KOPT-K1 (cell line): ENCODE measurements at regions not wholly inside any gene's neighbourhood (a gene's known extent, or its start where the extent isn't known, plus 50 kb on each side); places are given as distances from the start of the nearest gene placed in this dataset.

ENCODE experiments used
- H3K27ac ChIP-seq: fragments of 200-600 bp; sonication (generic); 2 replicates; pipeline ENCODE4 v1.5.1; 2016; ENCODE audit warnings: antibody characterized with exemption, mild to moderate bottlenecking, low read depth, low read length; ENCODE audit not compliant: poor library complexity, severe bottlenecking
- H3K36me3 ChIP-seq: fragments of 200-600 bp; sonication (generic); 2 replicates; pipeline ENCODE4 v1.5.1; 2017; ENCODE audit warnings: antibody characterized with exemption, mild to moderate bottlenecking, low read length, moderate library complexity; ENCODE audit not compliant: insufficient read depth
- H3K9me3 ChIP-seq: fragments of 200-600 bp; sonication (generic); 2 replicates; pipeline ENCODE4 v1.5.1; 2017; ENCODE audit warnings: antibody characterized with exemption, low read length, mild to moderate bottlenecking; ENCODE audit not compliant: insufficient read depth, poor library complexity, severe bottlenecking

- Histone ChIP-seq H3K27ac (peak overlapping the region; percentile 73), H3K36me3 (no peaks in the 10 kb centered on the region), H3K9me3 (no peaks in the 10 kb centered on the region)
Observed at GRCh38 chr1:224500796-224501195, 66.2 kb upstream of the WDR26 start.

- H3K36me3 ChIP-seq: no peaks in the 10 kb centered on the region
- H3K27ac ChIP-seq: peak overlapping the region; percentile 62
- no peaks in the 10 kb centered on the region for H3K9me3 ChIP-seq
Observed at GRCh38 chr1:224501836-224502235, 67.2 kb upstream of the WDR26 start.

- Histone ChIP-seq H3K9me3 (no peaks in the 10 kb centered on the region), H3K27ac (peak overlapping the region; percentile 62), H3K36me3 (no peaks in the 10 kb centered on the region)
Observed at GRCh38 chr1:224502459-224503160, 68.0 kb upstream of the WDR26 start.

- no peaks in the 10 kb centered on the region for H3K36me3 ChIP-seq
- peak overlapping the region; percentile 62 for H3K27ac ChIP-seq
- no peaks in the 10 kb centered on the region for H3K9me3 ChIP-seq
Observed at GRCh38 chr1:224503161-224504118, 68.8 kb upstream of the WDR26 start.

GRCh38 chr1:224504297-224505041, 69.9 kb upstream of the WDR26 start:
- peak overlapping the region; percentile 1 for H3K27ac ChIP-seq
- no peaks in the 10 kb centered on the region for H3K9me3 ChIP-seq
- no peaks in the 10 kb centered on the region for H3K36me3 ChIP-seq

- H3K9me3 ChIP-seq: no peaks in the 10 kb centered on the region
- no peaks in the 10 kb centered on the region for H3K36me3 ChIP-seq
- no peak overlapping the region for H3K27ac ChIP-seq
Observed at GRCh38 chr1:224505454-224506093, 71.0 kb upstream of the WDR26 start.

- Histone ChIP-seq H3K9me3 (no peaks in the 10 kb centered on the region), H3K36me3 (no peaks in the 10 kb centered on the region), H3K27ac (no peak overlapping the region)
Observed at GRCh38 chr1:224506141-224506814, 71.7 kb upstream of the WDR26 start.

GRCh38 chr1:224507771-224508523, 73.3 kb upstream of the WDR26 start:
- Histone ChIP-seq H3K9me3 (no peaks in the 10 kb centered on the region), H3K36me3 (no peaks in the 10 kb centered on the region), H3K27ac (no peak overlapping the region)

GRCh38 chr1:224509907-224510306, 75.3 kb upstream of the WDR26 start:
- no peaks in the 10 kb centered on the region for H3K9me3 ChIP-seq
- no peak overlapping the region for H3K27ac ChIP-seq
- H3K36me3 ChIP-seq: no peaks in the 10 kb centered on the region

- Histone ChIP-seq H3K9me3 (no peaks in the 10 kb centered on the region), H3K27ac (peak overlapping the region; percentile 1), H3K36me3 (no peaks in the 10 kb centered on the region)
Observed at GRCh38 chr1:224510880-224511645, 76.5 kb upstream of the WDR26 start.

- Histone ChIP-seq H3K36me3 (no peaks in the 10 kb centered on the region), H3K27ac (no peak overlapping the region), H3K9me3 (no peaks in the 10 kb centered on the region)
Observed at GRCh38 chr1:224512600-224513151, 78.1 kb upstream of the WDR26 start.

- no peaks in the 10 kb centered on the region for H3K9me3 ChIP-seq
- H3K27ac ChIP-seq: no peak overlapping the region
- H3K36me3 ChIP-seq: no peaks in the 10 kb centered on the region
Observed at GRCh38 chr1:224513383-224513782, 78.8 kb upstream of the WDR26 start.

GRCh38 chr1:224513787-224514209, 79.2 kb upstream of the WDR26 start:
- H3K9me3 ChIP-seq: no peaks in the 10 kb centered on the region
- H3K27ac ChIP-seq: no peak overlapping the region
- no peaks in the 10 kb centered on the region for H3K36me3 ChIP-seq
